MM.1S (cell line): ENCODE measurements at regions not wholly inside any gene's neighbourhood (a gene's known extent, or its start where the extent isn't known, plus 50 kb on each side); places are given as distances from the start of the nearest gene placed in this dataset.

ENCODE experiments used
- DNase-seq: peaks from one replicate; pipeline ENCODE4 v3.0.0-alpha.2; 2015
- H2AFZ ChIP-seq: fragments of 300-600 bp; sonication (generic); 2 replicates; pipeline ENCODE4 v1.6.0; 2016; ENCODE audit warnings: antibody characterized with exemption, low read length
- H3F3A ChIP-seq: fragments of 300-600 bp; sonication (generic); 2 replicates; pipeline ENCODE4 v1.6.1; 2016; ENCODE audit warnings: mild to moderate bottlenecking, antibody characterized with exemption, low read length, moderate library complexity, mixed read lengths; ENCODE audit not compliant: insufficient read depth
- H3K27ac ChIP-seq: fragments of 300-600 bp; sonication (generic); 2 replicates; pipeline ENCODE4 v1.5.1; 2016; ENCODE audit warnings: mild to moderate bottlenecking, low read length
- H3K27me3 ChIP-seq: fragments of 300-600 bp; sonication (generic); replicated peaks from 2 replicates; pipeline ENCODE4 v1.6.0; 2016; ENCODE audit warnings: low read length; ENCODE audit not compliant: insufficient read depth
- H3K36me3 ChIP-seq: fragments of 300-600 bp; sonication (generic); replicated peaks from 2 replicates; pipeline ENCODE4 v1.6.1; 2016; ENCODE audit warnings: mild to moderate bottlenecking, low read length, mixed read lengths; ENCODE audit not compliant: insufficient read depth
- H3K4me1 ChIP-seq: fragments of 300-600 bp; sonication (generic); 2 replicates; pipeline ENCODE4 v1.6.1; 2016; ENCODE audit warnings: low read length, mixed read lengths
- H3K4me2 ChIP-seq: fragments of 300-600 bp; sonication (generic); 2 replicates; pipeline ENCODE4 v1.6.0; 2016; ENCODE audit warnings: low read depth, low read length
- H3K4me3 ChIP-seq: fragments of 300-600 bp; sonication (generic); 2 replicates; pipeline ENCODE4 v1.5.1; 2016; ENCODE audit warnings: low read length, mixed read lengths
- H3K79me2 ChIP-seq: fragments of 300-600 bp; sonication (generic); 2 replicates; pipeline ENCODE4 v1.6.1; 2016; ENCODE audit warnings: mixed run types, low read length, mixed read lengths
- H3K9ac ChIP-seq: fragments of 300-600 bp; sonication (generic); 2 replicates; pipeline ENCODE4 v1.6.1; 2016; ENCODE audit warnings: low read length, mixed read lengths
- H3K9me2 ChIP-seq: fragments of 300-600 bp; sonication (generic); replicated peaks from 2 replicates; pipeline ENCODE4 v1.6.1; 2016; ENCODE audit warnings: mild to moderate bottlenecking, low read length, mixed read lengths; ENCODE audit not compliant: insufficient read depth
- H3K9me3 ChIP-seq: fragments of 300-600 bp; sonication (generic); replicated peaks from 2 replicates; pipeline ENCODE4 v1.6.1; 2016; ENCODE audit warnings: mild to moderate bottlenecking, low read length, mixed read lengths; ENCODE audit not compliant: insufficient read depth
- H4K20me1 ChIP-seq: fragments of 300-600 bp; sonication (generic); 2 replicates; pipeline ENCODE4 v1.6.1; 2016; ENCODE audit warnings: mild to moderate bottlenecking, low read length, moderate library complexity, mixed read lengths; ENCODE audit not compliant: insufficient read depth
- CTCF ChIP-seq: fragments of 300-600 bp; sonication (generic); IDR thresholded peaks from 2 replicates; pipeline ENCODE4 v1.5.1; 2016; ENCODE audit warnings: antibody characterized with exemption, low read length, mixed read lengths
- EZH2 ChIP-seq: fragments of 300-600 bp; sonication (generic); optimal IDR thresholded peaks from 2 replicates; pipeline ENCODE3; 2017; ENCODE audit warnings: low read depth, mild to moderate bottlenecking, antibody characterized with exemption, low read length, mixed read lengths
- EZH2phosphoT487 ChIP-seq: fragments of 300-600 bp; sonication (generic); IDR thresholded peaks from 2 replicates; pipeline ENCODE4 v1.6.1; 2018; ENCODE audit warnings: antibody characterized with exemption, low read length

DNA sequence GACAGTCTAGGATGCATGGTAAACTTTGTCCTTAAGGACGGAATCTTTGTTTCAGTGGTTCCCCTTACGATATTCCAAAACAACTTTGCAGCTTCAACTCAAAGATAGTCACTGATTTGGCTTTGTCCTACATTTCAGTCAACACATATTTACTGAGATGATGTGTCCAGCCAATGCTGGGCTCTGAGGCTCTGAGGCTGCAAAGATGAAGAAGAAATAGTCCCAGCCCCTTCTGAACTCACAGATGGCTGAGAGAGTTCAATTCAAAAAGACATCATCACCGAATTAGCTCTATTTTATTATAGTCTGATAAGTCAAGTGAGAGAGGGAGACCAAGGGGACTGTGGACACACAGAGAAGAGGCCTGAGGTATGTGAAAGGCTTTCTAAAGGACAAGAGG is 544.0 kb downstream of the ACTL7B start:
- no peak for DNase-seq
- Histone ChIP-seq H3K27ac (no peak overlapping the region), H3K27me3 (no peaks in the 10 kb centered on the region), H3K9ac (no peak overlapping the region), H3K4me1 (no peaks in the 10 kb centered on the region), H3K4me3 (no peak overlapping the region), H3K9me3 (no peaks in the 10 kb centered on the region), H4K20me1 (no peaks in the 10 kb centered on the region), H3K79me2 (no peaks in the 10 kb centered on the region), H3K36me3 (no peaks in the 10 kb centered on the region), H2AFZ (no peak overlapping the region), H3K9me2 (no peaks in the 10 kb centered on the region), H3F3A (no peaks in the 10 kb centered on the region), H3K4me2 (no peak overlapping the region)
- TF ChIP-seq EZH2phosphoT487 (no peak), CTCF (no peak), EZH2 (no peak)

- no peaks in the 10 kb centered on the region for H3F3A ChIP-seq
- H3K79me2 ChIP-seq: no peaks in the 10 kb centered on the region
- no peak overlapping the region for H3K27ac ChIP-seq
- H2AFZ ChIP-seq: no peak overlapping the region
- no peaks in the 10 kb centered on the region for H3K36me3 ChIP-seq
- no peak overlapping the region for H3K4me2 ChIP-seq
- DNase-seq: no peak
- no peaks in the 10 kb centered on the region for H3K27me3 ChIP-seq
- H3K9ac ChIP-seq: no peak overlapping the region
- H3K9me2 ChIP-seq: no peaks in the 10 kb centered on the region
- no peaks in the 10 kb centered on the region for H3K9me3 ChIP-seq
- no peaks in the 10 kb centered on the region for H3K4me1 ChIP-seq
- no peak for TF ChIP-seq EZH2phosphoT487
- no peak for TF ChIP-seq EZH2
- no peak for TF ChIP-seq CTCF
- no peak overlapping the region for H3K4me3 ChIP-seq
- H4K20me1 ChIP-seq: no peaks in the 10 kb centered on the region
Observed at GRCh38 chr9:108310202-108310601, 545.6 kb downstream of the ACTL7B start.

DNA sequence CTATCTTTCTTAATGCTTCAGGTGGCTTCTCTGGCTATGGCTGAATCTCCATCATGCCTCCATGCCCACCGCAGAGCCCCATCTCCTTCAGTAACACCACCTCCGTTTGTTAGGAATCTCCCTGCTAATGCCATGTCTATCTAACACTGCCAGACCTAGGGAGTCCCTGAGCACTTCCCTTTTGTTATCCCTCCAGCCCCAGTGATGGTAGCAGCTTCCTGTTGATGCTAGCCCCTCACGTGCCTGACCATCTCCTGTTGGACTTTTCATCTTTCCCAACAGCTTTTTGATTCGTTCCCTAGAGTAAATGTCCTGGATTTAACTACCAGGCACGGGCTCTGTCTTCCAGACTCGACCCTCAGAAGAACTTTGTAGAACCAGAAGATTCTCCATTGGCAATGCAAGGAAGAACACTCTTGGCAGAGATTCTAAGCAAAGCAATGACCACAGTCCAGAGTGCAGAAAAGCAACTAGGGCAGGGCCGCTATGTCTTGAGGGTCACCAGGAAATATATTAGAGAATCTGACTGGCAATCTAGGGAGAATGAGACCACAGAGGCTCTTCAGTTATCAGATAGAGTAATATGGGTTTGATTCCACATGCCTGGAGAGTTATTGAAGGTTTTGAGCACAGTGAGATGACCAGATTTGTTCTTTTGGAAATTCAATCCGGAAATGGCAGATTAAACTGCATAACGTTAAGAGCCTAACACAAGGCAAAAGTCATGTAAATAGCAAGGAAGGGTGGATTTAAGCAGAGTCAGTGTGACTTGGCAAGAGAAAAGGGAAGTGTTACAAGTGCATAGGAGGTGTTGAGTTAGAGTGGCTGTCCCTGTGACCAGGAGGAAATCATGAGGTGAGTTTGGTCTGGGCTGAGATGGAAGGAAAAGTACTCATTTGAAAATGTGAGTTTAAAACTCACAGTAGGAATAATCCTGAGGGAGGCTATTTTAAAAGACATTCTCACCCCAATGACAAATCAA is 555.2 kb downstream of the ACTL7B start:
- no peak overlapping the region for H3K9ac ChIP-seq
- no peak overlapping the region for H2AFZ ChIP-seq
- H3K9me2 ChIP-seq: no peaks in the 10 kb centered on the region
- no peak overlapping the region for H3K4me3 ChIP-seq
- H4K20me1 ChIP-seq: no peaks in the 10 kb centered on the region
- no peaks in the 10 kb centered on the region for H3F3A ChIP-seq
- H3K27ac ChIP-seq: no peak overlapping the region
- no peaks in the 10 kb centered on the region for H3K79me2 ChIP-seq
- DNase-seq: no peak
- H3K4me2 ChIP-seq: no peak overlapping the region
- no peaks in the 10 kb centered on the region for H3K9me3 ChIP-seq
- TF ChIP-seq EZH2 (no peak), CTCF (no peak), EZH2phosphoT487 (no peak)
- H3K36me3 ChIP-seq: no peaks in the 10 kb centered on the region
- no peaks in the 10 kb centered on the region for H3K4me1 ChIP-seq
- no peaks in the 10 kb centered on the region for H3K27me3 ChIP-seq
